ENCODE measurements at regions not wholly inside any gene's neighbourhood (a gene's known extent, or its start where the extent isn't known, plus 50 kb on each side); places are given as distances from the start of the nearest gene placed in this dataset.

DNA sequence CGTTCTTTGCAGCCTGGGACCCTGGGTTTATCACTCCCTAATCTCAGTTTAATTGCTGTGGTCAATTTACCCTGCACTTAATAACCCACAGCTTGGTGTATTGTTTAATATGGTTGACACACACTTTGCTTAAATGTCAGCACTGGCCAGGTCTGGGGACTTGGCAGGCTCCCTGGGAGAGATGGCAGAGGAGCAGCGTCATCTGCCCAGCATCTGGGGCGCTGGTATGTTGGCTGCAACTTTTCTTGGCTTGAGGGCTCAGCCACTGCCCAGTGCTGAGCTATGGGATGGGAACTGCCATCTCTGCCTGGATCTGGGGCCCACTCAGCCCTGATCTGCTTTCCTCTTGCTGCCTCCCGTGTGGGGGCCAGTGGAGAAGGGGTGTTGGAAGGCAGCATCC is 115.7 kb upstream of the IRX3 start:
- Histone ChIP-seq H3K9ac (ENCODE audit: low read length) (no peak overlapping the region), H3K4me3 (ENCODE audit: low read depth, low read length) (no peak overlapping the region), H3K36me3 (ENCODE audit: control insufficient read depth, insufficient read depth, low read length) (no peaks in the 10 kb centered on the region), H3K27me3 (ENCODE audit: control insufficient read depth, insufficient read depth, low read length) (no peaks in the 10 kb centered on the region), H3K27ac (ENCODE audit: low read depth, low read length) (no peak overlapping the region), H3K4me1 (ENCODE audit: control insufficient read depth, insufficient read depth, low read length) (peaks cover 9% of the 10 kb centered on the region; the same call in 1 of the 2 replicates), H3K9me3 (ENCODE audit: control insufficient read depth, insufficient read depth, low read depth, low read length) (no peaks in the 10 kb centered on the region)

DNA sequence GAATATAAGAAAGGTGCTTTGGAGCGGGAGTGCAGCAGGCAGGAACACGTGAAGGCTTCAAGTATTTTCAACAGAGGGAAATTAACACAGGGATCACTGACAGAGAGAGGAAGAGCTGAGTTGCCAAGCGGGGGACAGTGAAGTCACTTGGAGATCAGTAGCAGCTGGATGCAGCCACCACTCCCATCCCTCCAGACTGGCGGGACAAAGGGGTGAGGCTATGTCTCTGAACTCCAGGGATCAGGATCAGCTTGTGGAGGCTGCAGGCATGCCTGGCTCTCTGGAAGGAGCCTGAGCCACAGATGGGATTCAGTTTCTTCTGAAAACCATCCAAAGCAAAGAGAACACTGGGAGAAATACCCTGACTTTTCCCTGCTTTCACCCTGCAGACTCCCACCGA is 113.7 kb upstream of the IRX3 start:
- Histone ChIP-seq H3K4me1 (ENCODE audit: control insufficient read depth, insufficient read depth, low read length) (peaks cover 9% of the 10 kb centered on the region; the same call in 1 of the 2 replicates), H3K27me3 (ENCODE audit: control insufficient read depth, insufficient read depth, low read length) (no peaks in the 10 kb centered on the region), H3K9me3 (ENCODE audit: control insufficient read depth, insufficient read depth, low read depth, low read length) (no peaks in the 10 kb centered on the region), H3K36me3 (ENCODE audit: control insufficient read depth, insufficient read depth, low read length) (no peaks in the 10 kb centered on the region), H3K4me3 (ENCODE audit: low read depth, low read length) (no peak overlapping the region), H3K9ac (ENCODE audit: low read length) (no peak overlapping the region), H3K27ac (ENCODE audit: low read depth, low read length) (no peak overlapping the region)

DNA sequence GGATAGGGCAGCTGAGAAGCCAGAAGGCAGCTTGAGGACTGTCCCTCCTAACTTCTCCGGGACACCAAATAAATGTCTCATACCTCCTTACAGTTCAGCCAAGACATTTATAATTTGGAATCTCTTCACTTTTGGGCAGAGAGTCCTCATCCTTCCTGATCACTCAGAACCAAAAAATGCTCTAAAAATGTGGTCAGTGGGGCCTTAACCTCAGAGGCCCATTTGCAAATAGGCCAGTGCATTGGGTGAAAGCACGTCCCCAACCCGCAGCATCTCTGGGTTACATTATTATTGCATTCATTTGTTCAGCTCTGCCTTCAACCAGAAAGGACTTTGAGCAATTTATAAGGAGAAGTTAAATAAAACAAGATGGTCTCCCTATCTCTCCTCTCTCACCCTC is 112.4 kb upstream of the IRX3 start:
- peaks cover 9% of the 10 kb centered on the region; the same call in 1 of the 2 replicates for H3K4me1 ChIP-seq (ENCODE audit: control insufficient read depth, insufficient read depth, low read length)
- no peaks in the 10 kb centered on the region for H3K36me3 ChIP-seq (ENCODE audit: control insufficient read depth, insufficient read depth, low read length)
- H3K27ac ChIP-seq (ENCODE audit: low read depth, low read length): no peak overlapping the region
- H3K4me3 ChIP-seq (ENCODE audit: low read depth, low read length): no peak overlapping the region
- no peaks in the 10 kb centered on the region for H3K9me3 ChIP-seq (ENCODE audit: control insufficient read depth, insufficient read depth, low read depth, low read length)
- H3K27me3 ChIP-seq (ENCODE audit: control insufficient read depth, insufficient read depth, low read length): no peaks in the 10 kb centered on the region
- no peak overlapping the region for H3K9ac ChIP-seq (ENCODE audit: low read length)

DNA sequence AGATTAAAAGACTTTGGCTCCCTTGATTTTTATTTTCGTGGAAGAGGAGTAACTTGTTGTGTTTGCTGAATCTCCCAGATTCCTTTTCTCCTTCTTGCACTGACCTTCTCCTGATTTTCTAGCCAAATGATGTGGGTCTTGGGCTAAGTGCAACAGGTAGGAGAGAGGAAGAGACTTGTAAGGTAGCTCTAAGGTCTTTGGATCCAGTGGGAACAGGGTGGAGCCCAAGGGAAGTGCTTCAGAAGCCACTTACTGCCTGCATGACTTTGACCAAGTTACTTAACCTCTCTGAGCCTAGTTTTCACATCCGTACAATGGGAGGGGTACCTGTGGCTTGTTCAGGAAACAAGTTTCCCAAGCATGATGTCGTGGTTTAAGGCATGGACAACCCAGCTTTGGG is 111.3 kb upstream of the IRX3 start:
- Histone ChIP-seq H3K4me3 (ENCODE audit: low read depth, low read length) (no peak overlapping the region), H3K27me3 (ENCODE audit: control insufficient read depth, insufficient read depth, low read length) (no peaks in the 10 kb centered on the region), H3K4me1 (ENCODE audit: control insufficient read depth, insufficient read depth, low read length) (peaks cover 9% of the 10 kb centered on the region; the same call in 1 of the 2 replicates), H3K9me3 (ENCODE audit: control insufficient read depth, insufficient read depth, low read depth, low read length) (no peaks in the 10 kb centered on the region), H3K36me3 (ENCODE audit: control insufficient read depth, insufficient read depth, low read length) (no peaks in the 10 kb centered on the region), H3K9ac (ENCODE audit: low read length) (no peak overlapping the region), H3K27ac (ENCODE audit: low read depth, low read length) (no peak overlapping the region)

DNA sequence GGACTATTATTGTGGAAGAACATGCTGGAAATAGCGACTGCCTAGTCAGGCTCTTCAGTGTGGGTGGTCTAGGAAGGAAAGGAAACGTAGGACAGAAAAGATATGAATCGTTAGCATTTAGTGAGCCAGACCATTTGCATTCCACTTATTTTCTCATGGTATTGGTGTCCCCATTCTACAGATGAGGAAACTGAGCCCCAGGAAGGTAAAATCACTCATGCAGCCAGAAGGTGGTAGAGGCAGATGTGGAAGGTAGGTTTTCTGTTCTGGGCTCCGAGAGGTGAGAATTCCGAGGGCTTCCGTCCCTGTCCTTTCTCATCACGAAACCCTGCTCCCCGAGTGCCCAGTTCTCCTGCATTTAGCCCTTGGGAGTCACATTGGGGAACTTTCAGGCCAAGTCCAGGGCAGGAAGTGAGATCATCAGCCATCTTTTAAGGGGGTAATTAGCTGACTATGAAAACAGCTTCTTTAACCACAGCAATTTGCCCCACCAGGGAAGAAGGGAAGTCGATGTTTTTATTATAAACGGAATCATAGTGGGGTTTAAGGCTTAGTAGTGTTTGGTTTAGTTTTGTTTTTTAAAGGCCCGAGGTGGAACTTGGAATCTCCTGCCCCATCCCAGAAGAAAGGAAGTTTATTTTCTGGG is 110.7 kb upstream of the IRX3 start:
- no peaks in the 10 kb centered on the region for H3K36me3 ChIP-seq (ENCODE audit: control insufficient read depth, insufficient read depth, low read length)
- no peak overlapping the region for H3K9ac ChIP-seq (ENCODE audit: low read length)
- no peak overlapping the region for H3K4me3 ChIP-seq (ENCODE audit: low read depth, low read length)
- no peaks in the 10 kb centered on the region for H3K9me3 ChIP-seq (ENCODE audit: control insufficient read depth, insufficient read depth, low read depth, low read length)
- no peak overlapping the region for H3K27ac ChIP-seq (ENCODE audit: low read depth, low read length)
- peaks cover 9% of the 10 kb centered on the region; the same call in 1 of the 2 replicates for H3K4me1 ChIP-seq (ENCODE audit: control insufficient read depth, insufficient read depth, low read length)
- H3K27me3 ChIP-seq (ENCODE audit: control insufficient read depth, insufficient read depth, low read length): no peaks in the 10 kb centered on the region

DNA sequence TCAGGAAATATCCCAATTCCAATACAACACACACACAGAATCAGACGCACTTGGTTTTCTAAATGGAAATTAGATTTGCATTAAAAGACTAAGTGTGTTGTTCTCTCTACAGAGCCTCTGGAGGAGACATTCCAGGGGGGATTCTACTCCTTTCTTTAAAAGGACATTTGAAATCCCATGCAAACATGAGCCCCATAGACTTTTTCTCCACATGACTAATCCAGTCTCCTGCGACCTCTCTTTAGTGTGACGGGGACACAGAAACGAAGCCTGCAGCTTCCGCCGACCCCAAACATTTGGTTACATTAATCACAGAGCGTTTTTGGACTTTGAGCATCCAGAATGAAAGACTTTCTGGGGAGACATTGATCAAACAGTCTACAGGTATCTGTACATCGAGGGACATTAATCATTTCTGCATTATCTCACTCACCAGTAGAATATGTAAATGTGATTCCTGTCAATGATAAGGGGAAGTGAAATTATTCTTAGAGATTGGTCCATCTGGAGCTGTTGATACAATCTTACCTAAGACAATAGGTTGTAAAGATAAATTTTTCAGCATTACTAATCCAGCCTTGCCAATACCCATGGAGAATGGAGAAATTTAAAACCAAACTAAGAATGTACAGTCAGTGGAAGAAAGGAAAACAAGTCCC is 103.4 kb upstream of the IRX3 start:
- Histone ChIP-seq H3K9me3 (ENCODE audit: control insufficient read depth, insufficient read depth, low read depth, low read length) (no peaks in the 10 kb centered on the region), H3K27ac (ENCODE audit: low read depth, low read length) (no peak overlapping the region)

DNA sequence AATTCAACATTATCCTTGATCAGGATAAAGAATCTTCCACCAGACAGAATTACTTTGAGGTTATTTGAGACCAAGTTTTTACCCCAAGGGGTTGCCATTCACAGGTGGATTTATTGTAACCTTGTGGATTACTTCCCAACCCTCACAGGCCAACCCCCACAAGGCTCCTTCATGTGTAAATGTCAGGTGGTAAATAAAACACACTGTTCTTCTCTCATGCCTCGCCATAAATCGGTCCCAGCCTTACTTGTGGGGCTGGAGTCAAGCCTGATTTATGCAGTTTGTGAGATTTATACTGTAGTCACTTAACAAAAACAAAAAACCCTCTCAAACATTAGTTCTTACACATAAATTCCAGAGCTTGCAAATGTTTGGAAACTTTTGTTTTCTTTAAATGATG is 98.6 kb upstream of the IRX3 start:
- Histone ChIP-seq H3K9ac (ENCODE audit: low read length) (no peak overlapping the region), H3K36me3 (ENCODE audit: control insufficient read depth, insufficient read depth, low read length) (no peaks in the 10 kb centered on the region), H3K4me1 (ENCODE audit: control insufficient read depth, insufficient read depth, low read length) (no peaks in the 10 kb centered on the region), H3K4me3 (ENCODE audit: low read depth, low read length) (no peak overlapping the region), H3K27me3 (ENCODE audit: control insufficient read depth, insufficient read depth, low read length) (no peaks in the 10 kb centered on the region), H3K27ac (ENCODE audit: low read depth, low read length) (no peak overlapping the region), H3K9me3 (ENCODE audit: control insufficient read depth, insufficient read depth, low read depth, low read length) (peaks cover 6% of the 10 kb centered on the region; the same call in 1 of the 2 replicates)

More for the DNA sequence above, 103.4 kb upstream of the IRX3 start:
- H3K36me3 ChIP-seq (ENCODE audit: control insufficient read depth, insufficient read depth, low read length): no peaks in the 10 kb centered on the region
- H3K4me3 ChIP-seq (ENCODE audit: low read depth, low read length): no peak overlapping the region
- H3K4me1 ChIP-seq (ENCODE audit: control insufficient read depth, insufficient read depth, low read length): no peaks in the 10 kb centered on the region
- no peaks in the 10 kb centered on the region for H3K27me3 ChIP-seq (ENCODE audit: control insufficient read depth, insufficient read depth, low read length)
- H3K9ac ChIP-seq (ENCODE audit: low read length): no peak overlapping the region

DNA sequence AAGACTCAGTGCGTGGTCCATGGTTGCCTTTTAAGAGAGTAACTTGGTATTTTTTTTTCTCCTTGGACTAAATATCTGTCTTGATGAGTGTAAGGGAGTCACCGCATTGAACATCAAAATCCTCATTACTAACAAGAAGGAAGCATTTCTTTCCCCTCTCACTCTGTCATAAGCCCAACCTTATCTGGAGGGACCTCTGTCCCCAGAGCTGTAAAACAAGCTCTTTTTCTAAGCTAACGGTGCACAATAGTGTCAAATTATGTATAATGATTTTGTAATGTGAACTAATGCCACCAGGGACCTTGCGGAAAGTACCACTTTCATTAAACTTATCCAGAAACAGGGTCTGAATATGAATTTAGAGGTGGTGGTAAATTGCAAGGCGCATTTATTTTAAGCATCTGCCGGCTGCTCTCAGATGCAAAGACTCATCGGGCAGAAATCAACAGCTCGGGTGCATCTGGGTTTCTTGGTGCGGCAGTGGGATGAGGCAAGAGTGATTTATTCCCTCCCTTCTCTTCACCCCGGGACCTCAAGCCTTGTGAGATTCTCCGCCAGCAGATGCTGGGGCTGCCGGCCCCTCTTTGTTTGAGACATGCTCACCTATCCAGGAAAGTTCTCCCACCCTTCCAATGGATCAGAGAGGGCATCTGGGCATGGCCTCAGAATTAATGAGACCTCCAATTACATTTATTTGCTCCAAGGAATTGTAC is 95.2 kb upstream of the IRX3 start:
- peaks cover 13% of the 10 kb centered on the region; the same call in 1 of the 2 replicates for H3K9me3 ChIP-seq (ENCODE audit: control insufficient read depth, insufficient read depth, low read depth, low read length)
- no peaks in the 10 kb centered on the region; the same call in 1 of the 2 replicates for H3K27me3 ChIP-seq (ENCODE audit: control insufficient read depth, insufficient read depth, low read length)
- H3K4me3 ChIP-seq (ENCODE audit: low read depth, low read length): no peak overlapping the region
- H3K4me1 ChIP-seq (ENCODE audit: control insufficient read depth, insufficient read depth, low read length): no peaks in the 10 kb centered on the region
- H3K9ac ChIP-seq (ENCODE audit: low read length): no peak overlapping the region
- H3K27ac ChIP-seq (ENCODE audit: low read depth, low read length): no peak overlapping the region
- no peaks in the 10 kb centered on the region for H3K36me3 ChIP-seq (ENCODE audit: control insufficient read depth, insufficient read depth, low read length)

DNA sequence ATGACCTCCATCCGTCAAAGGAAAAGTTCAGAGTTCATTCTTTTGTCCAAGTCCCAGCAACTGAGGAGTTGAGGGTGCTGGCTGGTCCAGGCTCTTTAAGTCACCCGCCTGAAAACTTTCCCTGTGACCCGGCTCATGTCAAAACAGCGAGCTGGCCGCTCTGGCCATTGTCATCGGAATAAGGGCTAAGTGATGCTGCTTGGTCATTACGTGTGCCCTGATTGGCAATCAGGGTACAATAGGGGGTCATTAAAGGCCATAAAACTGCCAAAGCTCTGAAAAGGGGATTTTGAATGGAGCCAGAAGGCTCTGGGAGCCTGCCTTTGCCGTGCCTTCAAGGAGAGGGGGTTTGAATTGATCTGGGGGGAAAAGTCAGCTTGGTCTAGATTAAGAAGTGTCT is 88.5 kb upstream of the IRX3 start:
- Histone ChIP-seq H3K27me3 (ENCODE audit: control insufficient read depth, insufficient read depth, low read length) (no peaks in the 10 kb centered on the region; the same call in 1 of the 2 replicates), H3K27ac (ENCODE audit: low read depth, low read length) (no peak overlapping the region), H3K4me3 (ENCODE audit: low read depth, low read length) (no peak overlapping the region), H3K36me3 (ENCODE audit: control insufficient read depth, insufficient read depth, low read length) (no peaks in the 10 kb centered on the region), H3K4me1 (ENCODE audit: control insufficient read depth, insufficient read depth, low read length) (peaks cover 6% of the 10 kb centered on the region; the same call in 1 of the 2 replicates), H3K9me3 (ENCODE audit: control insufficient read depth, insufficient read depth, low read depth, low read length) (peaks cover 7% of the 10 kb centered on the region; the same call in 1 of the 2 replicates), H3K9ac (ENCODE audit: low read length) (no peak overlapping the region)

DNA sequence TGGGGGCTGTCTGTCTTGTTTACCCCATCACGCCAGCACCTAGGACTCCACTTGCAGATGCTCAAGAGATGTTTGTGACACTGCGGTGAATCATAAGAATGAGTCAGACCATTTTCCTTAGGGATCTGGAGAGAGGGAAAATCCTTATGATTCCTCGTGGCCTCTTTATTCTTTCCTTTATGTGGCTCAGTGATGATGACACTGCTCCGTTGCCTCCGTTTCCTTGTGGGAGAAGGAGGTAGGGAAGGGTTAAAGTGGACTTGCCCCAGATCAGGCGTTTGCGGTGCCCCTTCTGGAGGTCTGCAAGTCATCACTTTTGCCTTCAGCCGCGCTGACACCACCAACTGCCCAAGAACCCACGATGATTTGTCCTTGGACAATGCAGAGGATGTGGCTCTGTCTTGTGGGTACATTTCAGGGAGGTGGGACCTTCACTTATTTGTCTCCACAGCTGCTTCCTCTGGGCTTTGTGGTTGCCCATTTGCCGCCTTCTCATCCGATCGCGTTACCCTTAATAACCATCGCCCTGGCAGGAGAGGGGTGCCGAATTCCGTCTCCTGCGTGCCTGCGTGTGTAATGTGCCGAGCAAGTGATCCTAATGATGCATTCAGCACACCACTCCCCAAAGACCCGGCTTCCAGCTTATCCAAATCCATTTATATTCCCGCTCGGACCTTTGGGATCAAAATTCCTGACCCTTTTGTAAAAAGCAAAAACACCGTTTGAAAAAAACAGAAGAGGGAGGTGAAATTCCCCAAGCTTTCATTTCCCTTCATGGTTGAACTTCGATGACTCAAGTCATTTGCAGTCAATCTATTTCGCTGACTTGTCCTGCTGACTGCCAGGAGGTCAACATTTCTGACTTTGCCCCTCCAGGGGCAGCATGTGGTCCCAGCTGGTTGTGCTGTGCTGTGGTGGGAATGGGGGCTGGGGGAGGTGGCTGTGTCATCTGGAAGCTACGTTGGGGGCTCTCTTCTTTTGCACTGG is 87.2 kb upstream of the IRX3 start:
- no peak overlapping the region for H3K9ac ChIP-seq (ENCODE audit: low read length)
- H3K36me3 ChIP-seq (ENCODE audit: control insufficient read depth, insufficient read depth, low read length): no peaks in the 10 kb centered on the region
- H3K27ac ChIP-seq (ENCODE audit: low read depth, low read length): no peak overlapping the region
- H3K4me1 ChIP-seq (ENCODE audit: control insufficient read depth, insufficient read depth, low read length): peaks cover 6% of the 10 kb centered on the region; the same call in 1 of the 2 replicates
- H3K4me3 ChIP-seq (ENCODE audit: low read depth, low read length): no peak overlapping the region
- H3K27me3 ChIP-seq (ENCODE audit: control insufficient read depth, insufficient read depth, low read length): peaks cover 2% of the 10 kb centered on the region; the same call in 1 of the 2 replicates
- no peaks in the 10 kb centered on the region for H3K9me3 ChIP-seq (ENCODE audit: control insufficient read depth, insufficient read depth, low read depth, low read length)

All from HUES6 (cell line).